Endothelial cell (in vitro differentiated cells): ENCODE measurements at regions not wholly inside any gene's neighbourhood (a gene's known extent, or its start where the extent isn't known, plus 50 kb on each side); places are given as distances from the start of the nearest gene placed in this dataset.

Experiments used
- DNase-seq: peaks from one replicate; pipeline ENCODE4 v3.0.0; 2021; ENCODE audit warnings: low spot score
- H3K27ac Mint-ChIP-seq: one replicate; pipeline ENCODE4 v1.8.0; 2021; ENCODE audit warnings: mixed read lengths, inconsistent platforms; ENCODE audit not compliant: unreplicated experiment
- H3K27me3 Mint-ChIP-seq: one replicate; pipeline ENCODE4 v1.8.0; 2021; ENCODE audit warnings: mild to moderate bottlenecking, moderate library complexity, mixed read lengths, inconsistent platforms; ENCODE audit not compliant: unreplicated experiment
- H3K36me3 Mint-ChIP-seq: one replicate; pipeline ENCODE4 v1.8.0; 2021; ENCODE audit warnings: mild to moderate bottlenecking, low read depth, mixed read lengths, inconsistent platforms; ENCODE audit not compliant: unreplicated experiment
- H3K4me1 Mint-ChIP-seq: one replicate; pipeline ENCODE4 v1.8.0; 2021; ENCODE audit warnings: mild to moderate bottlenecking, mixed read lengths, inconsistent platforms; ENCODE audit not compliant: unreplicated experiment
- H3K4me3 Mint-ChIP-seq: one replicate; pipeline ENCODE4 v1.8.0; 2021; ENCODE audit warnings: mild to moderate bottlenecking, mixed read lengths, inconsistent platforms; ENCODE audit not compliant: unreplicated experiment
- H3K9me3 Mint-ChIP-seq: one replicate; pipeline ENCODE4 v1.8.0; 2021; ENCODE audit warnings: mixed read lengths, inconsistent platforms; ENCODE audit not compliant: unreplicated experiment
- CTCF ChIP-seq: fragments of 200-600 bp; sonication (generic); IDR thresholded peaks from one replicate; pipeline ENCODE4 v1.5.0; 2021; ENCODE audit warnings: antibody characterized with exemption; ENCODE audit not compliant: unreplicated experiment

DNA sequence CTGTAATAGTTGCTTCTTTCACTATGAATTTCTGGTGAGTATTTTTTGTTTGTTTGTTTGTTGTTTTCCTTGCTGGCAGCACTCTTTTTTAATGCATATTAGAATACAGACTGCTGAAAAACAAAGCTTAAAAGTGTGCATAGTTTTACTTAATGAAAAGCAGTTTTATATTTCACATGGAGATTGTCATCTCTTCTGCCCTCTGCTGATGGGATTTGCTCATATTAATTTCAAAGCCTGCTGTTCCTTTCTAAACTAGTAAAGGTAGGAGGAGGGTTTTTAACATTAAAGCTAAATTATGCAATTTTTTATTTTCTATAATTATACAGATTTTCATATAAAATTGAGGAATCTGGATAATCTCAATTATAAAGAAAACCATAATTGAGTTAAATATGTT, 692.6 kb upstream of the SLITRK1 start:
- no peak overlapping the region for H3K27ac Mint-ChIP-seq
- no peak for TF ChIP-seq CTCF
- H3K4me3 Mint-ChIP-seq, result no peak overlapping the region
- no peaks in the 10 kb centered on the region for H3K36me3 Mint-ChIP-seq
- H3K4me1 Mint-ChIP-seq, result no peaks in the 10 kb centered on the region
- no peak for DNase-seq
- H3K9me3 Mint-ChIP-seq, result no peaks in the 10 kb centered on the region
- no peaks in the 10 kb centered on the region for H3K27me3 Mint-ChIP-seq

DNA sequence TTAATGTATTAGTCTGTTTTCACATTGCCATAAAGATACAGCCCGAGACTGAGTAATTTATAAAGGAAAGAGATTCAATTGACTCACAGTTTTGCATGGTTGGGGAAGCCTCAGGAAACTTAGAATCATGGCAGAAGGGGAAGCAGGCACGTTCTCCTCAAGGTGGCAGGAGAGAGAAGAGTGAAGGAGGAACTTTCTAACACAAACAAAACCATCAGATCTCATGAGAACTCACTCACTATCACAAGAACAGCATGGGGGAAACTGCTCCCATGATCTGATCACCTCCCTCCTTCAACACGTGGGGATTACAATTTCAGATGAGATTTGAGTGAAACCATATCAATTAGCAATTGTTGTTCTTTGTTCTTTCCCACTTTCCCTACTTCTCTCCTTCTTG, 689.0 kb upstream of the SLITRK1 start:
- TF ChIP-seq CTCF, result no peak
- DNase-seq, result no peak
- no peak overlapping the region for H3K4me3 Mint-ChIP-seq
- no peak overlapping the region for H3K27ac Mint-ChIP-seq
- H3K4me1 Mint-ChIP-seq, result no peaks in the 10 kb centered on the region
- H3K36me3 Mint-ChIP-seq, result no peaks in the 10 kb centered on the region
- H3K27me3 Mint-ChIP-seq, result no peaks in the 10 kb centered on the region
- H3K9me3 Mint-ChIP-seq, result no peaks in the 10 kb centered on the region

- Mint-ChIP-seq H3K36me3 (no peaks in the 10 kb centered on the region), H3K9me3 (no peaks in the 10 kb centered on the region), H3K27ac (no peak overlapping the region), H3K4me3 (no peak overlapping the region), H3K27me3 (no peaks in the 10 kb centered on the region), H3K4me1 (no peaks in the 10 kb centered on the region)
- no peak for TF ChIP-seq CTCF
- DNase-seq, result no peak
Measured at GRCh38 chr13:84570831-84571230, 688.6 kb upstream of the SLITRK1 start.

DNA sequence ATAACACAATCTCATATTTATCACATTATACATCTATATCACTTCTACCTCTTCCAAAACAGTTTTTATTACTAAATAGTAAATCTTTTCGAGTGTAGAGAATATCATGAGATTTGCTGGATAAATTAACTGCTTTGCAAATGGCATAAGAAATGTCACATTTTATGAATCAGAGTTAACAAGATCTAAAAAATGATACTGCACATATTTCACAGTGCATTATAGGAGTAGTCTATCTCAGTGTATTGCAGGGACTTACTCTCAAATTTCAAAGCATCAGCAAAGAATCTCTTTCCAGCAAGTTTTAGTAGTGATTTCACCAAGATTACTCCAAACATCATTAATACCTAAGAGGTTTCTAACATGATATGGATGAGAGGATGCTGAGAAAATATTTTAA, 687.1 kb upstream of the SLITRK1 start:
- no peak for TF ChIP-seq CTCF
- Mint-ChIP-seq H3K27ac (no peak overlapping the region), H3K36me3 (no peaks in the 10 kb centered on the region), H3K4me3 (no peak overlapping the region), H3K9me3 (no peaks in the 10 kb centered on the region), H3K27me3 (no peaks in the 10 kb centered on the region), H3K4me1 (no peaks in the 10 kb centered on the region)
- DNase-seq, result no peak

- Mint-ChIP-seq H3K4me3 (no peak overlapping the region), H3K27me3 (no peaks in the 10 kb centered on the region), H3K36me3 (no peaks in the 10 kb centered on the region), H3K9me3 (no peaks in the 10 kb centered on the region), H3K4me1 (no peaks in the 10 kb centered on the region), H3K27ac (no peak overlapping the region)
- no peak for DNase-seq
- TF ChIP-seq CTCF, result no peak
Measured at GRCh38 chr13:84567848-84568247, 685.6 kb upstream of the SLITRK1 start.
